ENCODE measurements at regions not wholly inside any gene's neighbourhood (a gene's known extent, or its start where the extent isn't known, plus 50 kb on each side); places are given as distances from the start of the nearest gene placed in this dataset.

GRCh38 chrX:142076633-142077032 lies 128.5 kb downstream of the MAGEC2 start:
- TF ChIP-seq, protein P1, sequence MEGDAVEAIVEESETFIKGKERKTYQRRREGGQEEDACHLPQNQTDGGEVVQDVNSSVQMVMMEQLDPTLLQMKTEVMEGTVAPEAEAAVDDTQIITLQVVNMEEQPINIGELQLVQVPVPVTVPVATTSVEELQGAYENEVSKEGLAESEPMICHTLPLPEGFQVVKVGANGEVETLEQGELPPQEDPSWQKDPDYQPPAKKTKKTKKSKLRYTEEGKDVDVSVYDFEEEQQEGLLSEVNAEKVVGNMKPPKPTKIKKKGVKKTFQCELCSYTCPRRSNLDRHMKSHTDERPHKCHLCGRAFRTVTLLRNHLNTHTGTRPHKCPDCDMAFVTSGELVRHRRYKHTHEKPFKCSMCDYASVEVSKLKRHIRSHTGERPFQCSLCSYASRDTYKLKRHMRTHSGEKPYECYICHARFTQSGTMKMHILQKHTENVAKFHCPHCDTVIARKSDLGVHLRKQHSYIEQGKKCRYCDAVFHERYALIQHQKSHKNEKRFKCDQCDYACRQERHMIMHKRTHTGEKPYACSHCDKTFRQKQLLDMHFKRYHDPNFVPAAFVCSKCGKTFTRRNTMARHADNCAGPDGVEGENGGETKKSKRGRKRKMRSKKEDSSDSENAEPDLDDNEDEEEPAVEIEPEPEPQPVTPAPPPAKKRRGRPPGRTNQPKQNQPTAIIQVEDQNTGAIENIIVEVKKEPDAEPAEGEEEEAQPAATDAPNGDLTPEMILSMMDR (IDR thresholded peaks at IDR 0.05): no peak
- no peak for TF ChIP-seq POLR2A (IDR thresholded peaks at IDR 0.05)
